ENCODE measurements at regions not wholly inside any gene's neighbourhood (a gene's known extent, or its start where the extent isn't known, plus 50 kb on each side); places are given as distances from the start of the nearest gene placed in this dataset.

DNA sequence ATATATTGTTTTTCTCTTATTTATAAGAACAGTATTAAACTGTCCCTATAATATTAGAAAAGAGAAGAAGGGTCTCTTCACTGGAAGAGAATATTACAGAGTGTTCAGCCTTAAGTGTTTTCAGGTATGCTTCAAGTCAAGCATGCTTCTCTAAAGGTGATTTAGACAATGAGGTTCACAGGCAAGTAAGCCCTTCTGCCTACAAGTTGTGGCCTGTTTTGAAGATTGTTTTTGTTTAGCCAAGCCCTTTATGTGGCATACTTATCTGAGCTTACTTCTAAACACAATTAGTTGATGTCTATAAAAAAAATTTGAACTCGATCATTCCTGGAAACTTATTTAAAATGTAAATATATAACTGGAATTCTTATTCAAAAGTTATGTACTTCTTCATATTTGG, 343.8 kb upstream of the CDH18 start:
- Histone ChIP-seq H3F3A (ENCODE audit: insufficient read depth, low read depth) (no peaks in the 10 kb centered on the region), H3K36me3 (ENCODE audit: low read depth) (no peaks in the 10 kb centered on the region), H4K20me1 (ENCODE audit: insufficient read depth) (no peaks in the 10 kb centered on the region), H3K79me2 (ENCODE audit: low read depth) (no peaks in the 10 kb centered on the region), H3K27me3 (ENCODE audit: insufficient read depth, low read depth) (no peaks in the 10 kb centered on the region), H3K9me2 (ENCODE audit: insufficient read depth) (0 out of 2 replicates have a peak, but pooled peaks cover 4% of the 10 kb centered on the region), H3K27ac (no peak overlapping the region), H3K9me3 (ENCODE audit: insufficient read depth, low read depth) (no peaks in the 10 kb centered on the region), H3K4me1 (replicated peaks; ENCODE audit: insufficient read depth) (no peaks in the 10 kb centered on the region), H2AFZ (no peak overlapping the region), H3K4me3 (no peak overlapping the region), H3K4me2 (no peak overlapping the region)
- TF ChIP-seq CTCF (conservative IDR thresholded peaks at IDR 0.05), result no peak
- TF ChIP-seq EZH2 (IDR thresholded peaks at IDR 0.05; ENCODE audit: low read depth), result no peak
- no peak for DNase-seq
- intact Hi-C loops (cut with micrococcal nuclease; ENCODE audit: unreplicated experiment), result no loop called here
- no TSS peak for BruUV-seq (replicated peaks)
- CTCF ChIA-PET, result no interaction called here
- POLR2A ChIA-PET (ENCODE audit: unreplicated experiment), result no interaction called here

DNA sequence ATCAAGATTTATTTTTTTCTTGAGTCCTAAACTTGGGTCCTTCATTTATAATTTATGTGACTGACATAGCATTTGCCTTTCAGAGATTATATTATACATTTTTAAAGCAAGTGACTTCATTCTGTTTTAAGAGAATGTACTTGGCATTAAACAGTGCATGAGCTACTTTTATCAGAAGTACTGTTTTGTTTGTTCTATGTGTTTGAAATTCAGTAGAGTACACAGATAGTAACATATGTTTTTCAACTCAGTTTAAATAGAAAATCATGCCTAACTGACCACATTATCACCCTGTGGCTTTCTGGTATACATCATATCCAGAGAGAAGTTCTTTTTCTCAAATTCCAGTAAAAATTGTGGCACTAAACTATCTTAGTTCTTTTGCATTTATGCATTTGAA, 335.3 kb upstream of the CDH18 start:
- no peaks in the 10 kb centered on the region for H3K79me2 ChIP-seq (ENCODE audit: low read depth)
- H3F3A ChIP-seq (ENCODE audit: insufficient read depth, low read depth), result no peaks in the 10 kb centered on the region
- no peak overlapping the region for H3K27ac ChIP-seq
- H3K9me2 ChIP-seq (ENCODE audit: insufficient read depth), result 0 out of 2 replicates have a peak, but pooled peaks cover 6% of the 10 kb centered on the region
- DNase-seq, result no peak
- H3K4me2 ChIP-seq, result no peak overlapping the region
- no peak for TF ChIP-seq EZH2 (IDR thresholded peaks at IDR 0.05; ENCODE audit: low read depth)
- TF ChIP-seq CTCF (conservative IDR thresholded peaks at IDR 0.05), result no peak
- ChIA-PET POLR2A (ENCODE audit: unreplicated experiment) (no interaction called here), CTCF (no interaction called here)
- H3K4me3 ChIP-seq, result no peak overlapping the region
- no peaks in the 10 kb centered on the region for H3K4me1 ChIP-seq (replicated peaks; ENCODE audit: insufficient read depth)
- BruUV-seq (replicated peaks), result no TSS peak
- H2AFZ ChIP-seq, result no peak overlapping the region
- intact Hi-C loops (cut with micrococcal nuclease; ENCODE audit: unreplicated experiment), result no loop called here
- no peaks in the 10 kb centered on the region for H3K27me3 ChIP-seq (ENCODE audit: insufficient read depth, low read depth)
- no peaks in the 10 kb centered on the region for H3K36me3 ChIP-seq (ENCODE audit: low read depth)
- H4K20me1 ChIP-seq (ENCODE audit: insufficient read depth), result no peaks in the 10 kb centered on the region
- no peaks in the 10 kb centered on the region for H3K9me3 ChIP-seq (ENCODE audit: insufficient read depth, low read depth)

DNA sequence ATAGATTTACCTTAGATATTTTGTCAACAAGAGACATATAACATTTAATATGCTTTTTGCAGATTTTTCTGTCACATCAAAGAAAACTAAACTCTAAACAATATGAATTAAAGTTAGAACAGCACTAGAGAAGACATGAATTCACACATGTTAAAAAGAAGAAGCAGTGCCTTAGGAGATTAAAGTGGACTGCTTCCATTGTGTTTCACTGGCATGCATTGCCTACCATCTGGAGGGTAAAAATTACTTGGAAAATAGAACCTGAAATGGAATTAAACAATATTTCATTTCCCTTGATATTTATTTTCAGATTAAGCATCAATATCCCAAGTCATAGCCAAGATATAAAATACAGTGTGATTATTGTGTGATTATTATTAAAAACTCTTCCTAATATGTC, 319.4 kb upstream of the CDH18 start:
- CTCF ChIA-PET, result no interaction called here
- no peaks in the 10 kb centered on the region for H3K36me3 ChIP-seq (ENCODE audit: low read depth)
- H3K4me3 ChIP-seq, result no peak overlapping the region
- H3K9me2 ChIP-seq (ENCODE audit: insufficient read depth), result no peaks in the 10 kb centered on the region
- no peak for TF ChIP-seq CTCF (conservative IDR thresholded peaks at IDR 0.05)
- no peak for TF ChIP-seq EZH2 (IDR thresholded peaks at IDR 0.05; ENCODE audit: low read depth)
- no peaks in the 10 kb centered on the region for H3F3A ChIP-seq (ENCODE audit: insufficient read depth, low read depth)
- H2AFZ ChIP-seq, result no peak overlapping the region
- H3K79me2 ChIP-seq (ENCODE audit: low read depth), result no peaks in the 10 kb centered on the region
- DNase-seq, result no peak
- no peaks in the 10 kb centered on the region for H4K20me1 ChIP-seq (ENCODE audit: insufficient read depth)
- POLR2A ChIA-PET (ENCODE audit: unreplicated experiment), result no interaction called here
- H3K27me3 ChIP-seq (ENCODE audit: insufficient read depth, low read depth), result no peaks in the 10 kb centered on the region
- no peaks in the 10 kb centered on the region for H3K4me1 ChIP-seq (replicated peaks; ENCODE audit: insufficient read depth)
- intact Hi-C loops (cut with micrococcal nuclease; ENCODE audit: unreplicated experiment), result no loop called here
- no TSS peak for BruUV-seq (replicated peaks)
- no peaks in the 10 kb centered on the region; the same call in 1 of the 2 replicates for H3K9me3 ChIP-seq (ENCODE audit: insufficient read depth, low read depth)
- H3K27ac ChIP-seq, result no peak overlapping the region
- H3K4me2 ChIP-seq, result no peak overlapping the region

Measured in PC-9 (cell line).